Breast epithelium (tissue), 4 donors: ENCODE measurements at regions not wholly inside any gene's neighbourhood (a gene's known extent, or its start where the extent isn't known, plus 50 kb on each side); places are given as distances from the start of the nearest gene placed in this dataset.
A peak's percentile ranks its signal among the peaks of the same experiment; 100 is the strongest.

Source experiments
- DNase-seq, 2 donors: peaks; one replicate each; pipeline ENCODE4 v3.0.0-alpha.2; 2019; ENCODE audit warnings: low spot score in 2 of 2
- H3K27ac ChIP-seq, 2 donors: fragments of 200-600 bp; sonication (generic) in 1 of 2; one replicate each; pipeline ENCODE4 v1.5.1; 2016 to 2019; ENCODE audit warnings: mild to moderate bottlenecking in 1 of 2
- H3K27me3 ChIP-seq, 2 donors: fragments of 200-600 bp; sonication (generic) in 1 of 2; one replicate each; pipeline versions ENCODE4 v1.5.1 to v1.6.0; 2017 to 2019; ENCODE audit warnings: control low read depth in 1 of 2, mild to moderate bottlenecking in 1 of 2
- H3K36me3 ChIP-seq: fragments of 200-600 bp; one replicate; pipeline ENCODE4 v1.5.1; 2019
- H3K4me1 ChIP-seq, 2 donors: fragments of 200-600 bp; sonication (generic); one replicate each; pipeline ENCODE4 v1.5.1; 2016 to 2019; ENCODE audit warnings: control low read depth in 1 of 2
- H3K4me3 ChIP-seq, 3 donors: fragments of 200-600 bp; sonication (generic); 1 replicate in 2 of 3; 2 replicates in 1 of 3; pipeline ENCODE4 v1.5.1; 2016 to 2019; ENCODE audit warnings: mild to moderate bottlenecking in 3 of 3, moderate library complexity in 2 of 3
- H3K9me3 ChIP-seq, 2 donors: fragments of 200-600 bp; sonication (generic) in 1 of 2; one replicate each; pipeline ENCODE4 v1.5.1; 2016 to 2019; ENCODE audit warnings: control low read depth in 1 of 2
- CTCF ChIP-seq, 3 donors: fragments of 450-650 bp; IDR thresholded peaks; one replicate each; pipeline ENCODE4 v1.5.1; 2016 to 2017; ENCODE audit warnings: antibody characterized with exemption in 3 of 3, mild to moderate bottlenecking in 3 of 3, moderate library complexity in 3 of 3
- POLR2A ChIP-seq: fragments of 450-650 bp; IDR thresholded peaks from one replicate; pipeline ENCODE4 v1.6.1; 2016; ENCODE audit warnings: antibody characterized with exemption, mild to moderate bottlenecking, moderate library complexity
- POLR2AphosphoS5 ChIP-seq, 3 donors: sonication (generic); formaldehyde crosslinking; IDR thresholded peaks; one replicate each; pipeline ENCODE4 v1.6.1; 2017; ENCODE audit warnings: antibody characterized with exemption in 3 of 3
- intact Hi-C: fragments of 100-400 bp; cut with DNase I; formaldehyde crosslinking; loops from one replicate; pipeline ENCODE4 v1.15.1; 2023; ENCODE audit warnings: low total_unique reads

- no peak for DNase-seq
- no peak overlapping the region for H3K4me3 ChIP-seq
- H3K4me1 ChIP-seq = peaks cover 0 to 12% of the 10 kb centered on the region in 2 donors
- TF ChIP-seq CTCF (IDR thresholded peaks at IDR 0.05) = no peak
- no peak for TF ChIP-seq POLR2A
- TF ChIP-seq POLR2AphosphoS5 (IDR thresholded peaks at IDR 0.05) = no peak
- no peaks in the 10 kb centered on the region for H3K27me3 ChIP-seq
- no peaks in the 10 kb centered on the region for H3K36me3 ChIP-seq
- intact Hi-C loops = no loop called here
- H3K9me3 ChIP-seq = no peaks in the 10 kb centered on the region
- peak overlapping the region; percentile 32 to 59 for H3K27ac ChIP-seq
Measured at GRCh38 chr9:571066-571465, 270.4 kb upstream of the DMRT1 start.

GRCh38 chr9:571741-572140, 269.8 kb upstream of the DMRT1 start:
- intact Hi-C loops = no loop called here
- Histone ChIP-seq H3K27ac (peak overlapping the region in 1 of 2 donors; percentile 54), H3K36me3 (no peaks in the 10 kb centered on the region)

DNA sequence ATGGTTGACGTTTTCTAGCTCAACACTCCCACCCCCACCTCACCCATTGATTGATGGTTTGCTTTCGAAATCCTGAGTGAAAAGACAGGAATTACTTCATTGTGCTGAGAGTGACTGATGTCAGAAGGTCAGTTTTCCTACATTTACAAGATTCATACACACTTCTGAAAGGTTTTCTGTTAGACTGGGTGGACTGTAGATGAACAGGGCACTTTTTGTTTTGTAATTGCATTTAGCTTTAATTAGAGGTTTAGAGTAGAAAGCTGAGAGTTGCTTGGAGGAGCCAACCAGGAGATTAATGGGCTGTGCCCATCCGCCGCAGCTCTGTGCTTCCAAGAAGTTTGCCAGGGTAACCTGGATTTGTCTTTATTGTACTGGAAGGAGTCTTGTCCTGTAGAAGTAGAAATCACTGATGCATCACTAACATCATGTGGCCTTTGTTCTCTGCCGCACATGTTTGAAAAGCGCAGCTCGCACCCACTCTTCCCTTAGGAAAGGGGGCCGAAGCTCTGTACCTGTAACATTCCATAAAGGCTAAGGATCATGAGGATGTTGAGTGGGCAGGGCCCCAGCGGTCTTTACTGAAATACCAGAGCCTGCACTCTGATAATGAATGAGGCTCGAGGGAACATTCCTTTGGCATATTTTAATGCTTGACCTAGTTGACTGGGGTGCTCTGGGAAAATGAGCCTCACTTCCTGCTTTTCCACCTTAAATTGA, 267.6 kb upstream of the DMRT1 start:
- Histone ChIP-seq H3K27me3 (no peaks in the 10 kb centered on the region), H3K4me3 (no peak overlapping the region), H3K9me3 (no peaks in the 10 kb centered on the region), H3K36me3 (no peaks in the 10 kb centered on the region), H3K4me1 (peaks cover 0 to 12% of the 10 kb centered on the region in 2 donors), H3K27ac (peak overlapping the region in 1 of 2 donors; percentile 22)
- intact Hi-C loops = no loop called here
- DNase-seq = no peak
- TF ChIP-seq CTCF (IDR thresholded peaks at IDR 0.05) (no peak), POLR2AphosphoS5 (IDR thresholded peaks at IDR 0.05) (no peak), POLR2A (no peak)

More at GRCh38 chr9:571741-572140, 269.8 kb upstream of the DMRT1 start:
- Histone ChIP-seq H3K9me3 (no peaks in the 10 kb centered on the region), H3K4me3 (no peak overlapping the region), H3K4me1 (peaks cover 0 to 12% of the 10 kb centered on the region in 2 donors), H3K27me3 (no peaks in the 10 kb centered on the region)
- no peak for DNase-seq
- no peak for TF ChIP-seq POLR2AphosphoS5 (IDR thresholded peaks at IDR 0.05)
- TF ChIP-seq POLR2A = no peak
- no peak for TF ChIP-seq CTCF (IDR thresholded peaks at IDR 0.05)

GRCh38 chr9:575139-575538, 266.4 kb upstream of the DMRT1 start:
- no peak overlapping the region for H3K27ac ChIP-seq
- no peak for DNase-seq
- TF ChIP-seq POLR2A (no peak), CTCF (IDR thresholded peaks at IDR 0.05) (no peak), POLR2AphosphoS5 (IDR thresholded peaks at IDR 0.05) (no peak)
- intact Hi-C loops = no loop called here
- no peaks in the 10 kb centered on the region for H3K36me3 ChIP-seq
- H3K4me3 ChIP-seq = no peak overlapping the region
- no peaks in the 10 kb centered on the region for H3K27me3 ChIP-seq
- peaks cover 0 to 12% of the 10 kb centered on the region in 2 donors for H3K4me1 ChIP-seq
- no peaks in the 10 kb centered on the region for H3K9me3 ChIP-seq

- no peak for DNase-seq
- no peak overlapping the region for H3K27ac ChIP-seq
- TF ChIP-seq POLR2AphosphoS5 (IDR thresholded peaks at IDR 0.05) = no peak
- TF ChIP-seq POLR2A = no peak
- TF ChIP-seq CTCF (IDR thresholded peaks at IDR 0.05) = no peak
- no peaks in the 10 kb centered on the region for H3K36me3 ChIP-seq
- no peaks in the 10 kb centered on the region for H3K4me1 ChIP-seq
- intact Hi-C loops = no loop called here
- no peaks in the 10 kb centered on the region for H3K9me3 ChIP-seq
- H3K4me3 ChIP-seq = no peak overlapping the region
- H3K27me3 ChIP-seq = no peaks in the 10 kb centered on the region
Measured at GRCh38 chr9:580652-581342, 260.7 kb upstream of the DMRT1 start.
